Upper lobe of left lung (tissue), 6 donors: ENCODE measurements at regions not wholly inside any gene's neighbourhood (a gene's known extent, or its start where the extent isn't known, plus 50 kb on each side); places are given as distances from the start of the nearest gene placed in this dataset.

ENCODE experiments used
- ATAC-seq, 2 donors: fragments of 200-7000 bp; cut with Tn5 transposase; one replicate each; pipeline ENCODE4 v1.9.1; 2022; ENCODE audit warnings: mild to moderate bottlenecking in 2 of 2, moderate library complexity in 2 of 2; ENCODE audit not compliant: low FRiP score in 2 of 2
- DNase-seq, 2 donors: peaks; one replicate each; pipeline ENCODE4 v3.0.0-alpha.2; 2019 to 2020
- H3K27ac ChIP-seq, 4 donors: fragments of 200-600 bp; sonication (generic); one replicate each; pipeline ENCODE4 v1.5.1; 2016 to 2019
- H3K27me3 ChIP-seq, 4 donors: fragments of 200-600 bp; sonication (generic); one replicate each; pipeline ENCODE4 v1.5.1; 2017 to 2019
- H3K36me3 ChIP-seq, 4 donors: fragments of 200-600 bp; sonication (generic); one replicate each; pipeline ENCODE4 v1.5.1; 2016 to 2019
- H3K4me1 ChIP-seq, 4 donors: fragments of 200-600 bp; sonication (generic); one replicate each; pipeline ENCODE4 v1.5.1; 2018 to 2019
- H3K4me3 ChIP-seq, 4 donors: fragments of 200-600 bp; sonication (generic); one replicate each; pipeline ENCODE4 v1.5.1; 2017 to 2019; ENCODE audit warnings: mild to moderate bottlenecking in 2 of 4, moderate library complexity in 1 of 4
- H3K9me3 ChIP-seq, 4 donors: fragments of 200-600 bp; sonication (generic); one replicate each; pipeline ENCODE4 v1.5.1; 2018 to 2019
- EP300 ChIP-seq, 4 donors: sonication (generic); formaldehyde crosslinking; IDR thresholded peaks; one replicate each; pipeline ENCODE4 v1.5.1; 2017; ENCODE audit warnings: antibody characterized with exemption in 4 of 4, control low read depth in 2 of 4
- POLR2A ChIP-seq, 4 donors: fragments of 450-650 bp; IDR thresholded peaks; one replicate each; pipeline ENCODE4 v1.5.1; 2016 to 2017; ENCODE audit warnings: antibody characterized with exemption in 4 of 4, mild to moderate bottlenecking in 2 of 4
- POLR2AphosphoS5 ChIP-seq, 2 donors: sonication (generic); formaldehyde crosslinking; IDR thresholded peaks; one replicate each; pipeline ENCODE4 v1.5.1; 2017; ENCODE audit warnings: antibody characterized with exemption in 2 of 2
- WGBS, 2 donors: methylation state at CpG; one replicate each; pipeline ENCODE4 v1.1.5; 2017 to 2018; 5-methylcytosine and 5-hydroxymethylcytosine counted together
- TF ChIP-seq, protein P1 (sequence below), 6 experiments: fragments of 450-650 bp in 4 of 6; fragments of 200-600 bp in 2 of 6; sonication (generic) in 2 of 6; IDR thresholded peaks; one replicate each; pipeline ENCODE4 v1.5.1; 2016 to 2019; ENCODE audit warnings: antibody characterized with exemption in 6 of 6
- donor health status: DM: no; HTN: no; CAD: no; lungs with moderate emphysema.
- donor health status: DM: no; HTN: yes; CAD: no; lungs with severe emphysema.

DNA sequence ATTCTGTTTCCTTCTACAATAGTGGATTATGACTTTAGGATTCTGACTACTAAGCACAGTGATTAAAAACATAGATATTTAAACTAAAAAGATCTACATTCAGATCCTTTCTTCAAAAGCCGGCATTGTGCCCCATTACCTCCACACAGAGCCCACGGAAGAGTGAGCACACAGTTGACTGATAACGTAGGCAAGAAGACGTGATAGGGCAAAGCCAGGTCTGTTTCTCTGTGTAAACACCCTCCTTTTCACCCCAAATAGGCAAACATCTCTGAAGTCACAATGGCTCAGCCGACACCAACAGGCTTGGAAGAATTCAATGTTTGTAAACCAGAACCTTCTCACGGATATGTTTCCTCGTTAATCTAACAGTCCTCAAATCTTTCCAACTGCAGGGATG is 302.9 kb downstream of the CMPK2 start:
- Histone ChIP-seq H3K27me3 (no peaks in the 10 kb centered on the region), H3K27ac (no peak overlapping the region), H3K4me3 (no peak overlapping the region), H3K9me3 (no peaks in the 10 kb centered on the region), H3K36me3 (no peaks in the 10 kb centered on the region), H3K4me1 (no peaks in the 10 kb centered on the region)
- WGBS, 2 donors: 81 to 82% methylated on average over 7 of the region's 7 CpGs
- no peak for DNase-seq
- TF ChIP-seq EP300 (IDR thresholded peaks at IDR 0.05): no peak
- ATAC-seq: no peak

DNA sequence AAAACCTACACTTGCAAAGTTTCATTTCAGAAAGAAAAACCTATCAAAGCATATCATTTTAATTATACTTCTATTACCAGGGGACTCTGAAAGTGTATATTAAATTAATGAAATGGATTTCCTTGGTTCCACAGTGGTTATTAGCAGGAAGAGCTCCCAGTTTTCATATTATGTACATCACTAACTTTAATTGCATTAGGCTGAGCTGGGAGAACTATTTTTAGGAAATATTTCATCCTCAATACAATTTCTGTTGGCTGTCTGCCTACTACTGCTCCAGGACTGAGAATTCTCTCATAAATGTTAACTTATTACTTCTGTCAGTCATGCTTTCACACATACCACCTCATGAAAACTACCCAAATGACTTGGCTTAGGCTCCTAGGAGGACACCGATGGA is 301.4 kb downstream of the CMPK2 start:
- Histone ChIP-seq H3K27me3 (no peaks in the 10 kb centered on the region), H3K9me3 (no peaks in the 10 kb centered on the region), H3K4me1 (no peaks in the 10 kb centered on the region), H3K27ac (no peak overlapping the region), H3K36me3 (no peaks in the 10 kb centered on the region), H3K4me3 (no peak overlapping the region)
- TF ChIP-seq POLR2AphosphoS5 (IDR thresholded peaks at IDR 0.05): no peak
- no peak for TF ChIP-seq EP300 (IDR thresholded peaks at IDR 0.05)
- no peak for TF ChIP-seq POLR2A (IDR thresholded peaks at IDR 0.05)
- WGBS, 2 donors: 73 to 88% methylated on average over 1 of the region's 1 CpG
- ATAC-seq (no peak), DNase-seq (no peak)

DNA sequence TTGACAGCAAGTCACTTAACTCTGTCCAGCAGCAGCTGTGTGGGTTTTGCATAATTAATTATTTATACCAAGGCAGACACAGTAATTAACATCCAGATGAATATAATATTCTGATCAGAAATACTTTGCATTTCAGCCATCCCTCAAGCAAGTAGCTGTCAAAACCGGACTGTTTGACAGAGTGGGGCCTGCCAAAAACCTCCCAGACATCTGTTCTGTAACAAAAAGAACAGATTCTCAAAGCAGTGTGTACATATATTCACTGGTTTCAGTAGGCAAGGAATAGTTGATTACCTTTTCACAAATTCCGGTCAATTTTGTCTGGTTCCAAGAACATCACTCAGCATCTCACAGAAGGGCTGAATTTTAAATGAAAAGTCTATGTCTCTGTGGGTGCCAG is 291.6 kb downstream of the CMPK2 start:
- no peaks in the 10 kb centered on the region for H3K36me3 ChIP-seq
- no peak for TF ChIP-seq POLR2AphosphoS5 (IDR thresholded peaks at IDR 0.05)
- TF ChIP-seq, protein P1, sequence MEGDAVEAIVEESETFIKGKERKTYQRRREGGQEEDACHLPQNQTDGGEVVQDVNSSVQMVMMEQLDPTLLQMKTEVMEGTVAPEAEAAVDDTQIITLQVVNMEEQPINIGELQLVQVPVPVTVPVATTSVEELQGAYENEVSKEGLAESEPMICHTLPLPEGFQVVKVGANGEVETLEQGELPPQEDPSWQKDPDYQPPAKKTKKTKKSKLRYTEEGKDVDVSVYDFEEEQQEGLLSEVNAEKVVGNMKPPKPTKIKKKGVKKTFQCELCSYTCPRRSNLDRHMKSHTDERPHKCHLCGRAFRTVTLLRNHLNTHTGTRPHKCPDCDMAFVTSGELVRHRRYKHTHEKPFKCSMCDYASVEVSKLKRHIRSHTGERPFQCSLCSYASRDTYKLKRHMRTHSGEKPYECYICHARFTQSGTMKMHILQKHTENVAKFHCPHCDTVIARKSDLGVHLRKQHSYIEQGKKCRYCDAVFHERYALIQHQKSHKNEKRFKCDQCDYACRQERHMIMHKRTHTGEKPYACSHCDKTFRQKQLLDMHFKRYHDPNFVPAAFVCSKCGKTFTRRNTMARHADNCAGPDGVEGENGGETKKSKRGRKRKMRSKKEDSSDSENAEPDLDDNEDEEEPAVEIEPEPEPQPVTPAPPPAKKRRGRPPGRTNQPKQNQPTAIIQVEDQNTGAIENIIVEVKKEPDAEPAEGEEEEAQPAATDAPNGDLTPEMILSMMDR (IDR thresholded peaks at IDR 0.05): no peak
- no peak for TF ChIP-seq EP300 (IDR thresholded peaks at IDR 0.05)
- no peak for TF ChIP-seq POLR2A (IDR thresholded peaks at IDR 0.05)
- ATAC-seq: no peak
- no peaks in the 10 kb centered on the region for H3K27me3 ChIP-seq
- WGBS, 2 donors: 69% methylated on average over 2 of the region's 2 CpGs
- no peak for DNase-seq
- no peaks in the 10 kb centered on the region for H3K4me1 ChIP-seq
- no peaks in the 10 kb centered on the region for H3K9me3 ChIP-seq
- no peak overlapping the region for H3K4me3 ChIP-seq
- H3K27ac ChIP-seq: no peak overlapping the region

DNA sequence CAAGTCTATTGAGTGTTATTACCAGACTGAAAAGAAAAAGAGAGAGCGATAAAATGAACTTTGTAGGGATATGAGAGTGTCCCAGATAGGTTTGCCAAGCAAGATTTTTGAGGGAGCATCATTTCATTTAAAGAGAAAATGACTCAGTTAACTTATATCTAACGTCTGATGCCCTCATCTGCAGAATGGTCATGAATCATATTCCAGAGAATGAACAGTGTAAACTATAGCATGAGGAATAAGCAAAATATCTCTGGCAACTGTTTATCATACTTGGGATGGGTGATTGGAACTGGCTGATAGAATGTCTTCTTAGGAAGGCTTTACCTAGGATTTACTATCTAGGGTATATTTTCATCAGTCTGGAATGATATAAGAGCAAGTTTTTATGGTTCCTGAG is 289.4 kb downstream of the CMPK2 start:
- Histone ChIP-seq H3K4me3 (no peak overlapping the region), H3K27me3 (no peaks in the 10 kb centered on the region), H3K36me3 (no peaks in the 10 kb centered on the region), H3K4me1 (no peaks in the 10 kb centered on the region), H3K9me3 (no peaks in the 10 kb centered on the region), H3K27ac (no peak overlapping the region)
- no peak for TF ChIP-seq EP300 (IDR thresholded peaks at IDR 0.05)
- no peak for TF ChIP-seq POLR2A (IDR thresholded peaks at IDR 0.05)
- TF ChIP-seq POLR2AphosphoS5 (IDR thresholded peaks at IDR 0.05): no peak
- TF ChIP-seq, protein P1 (IDR thresholded peaks at IDR 0.05): no peak
- DNase-seq (no peak), ATAC-seq (no peak)
- 73 to 79% methylated on average over 2 of the region's 2 CpGs for WGBS, 2 donors

DNA sequence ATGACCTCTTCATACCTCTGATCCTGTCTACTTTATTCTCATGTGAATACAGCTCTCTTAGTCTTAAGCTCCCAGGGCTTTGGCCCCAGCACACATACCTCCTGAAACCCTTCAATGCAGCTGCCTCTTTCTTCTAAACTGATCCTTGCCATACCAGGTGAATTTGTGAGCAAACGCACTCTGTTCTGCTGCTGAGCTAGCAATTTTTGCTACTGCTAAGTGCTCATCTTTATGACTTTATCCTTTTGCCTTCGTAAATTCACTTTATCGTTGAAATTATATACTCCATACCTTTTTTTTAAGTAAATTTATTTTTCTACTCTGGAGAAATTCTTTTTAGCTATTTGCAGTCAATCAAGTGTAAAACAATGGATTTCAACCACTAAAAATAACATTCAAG is 287.7 kb downstream of the CMPK2 start:
- no peak for DNase-seq
- H3K36me3 ChIP-seq: no peaks in the 10 kb centered on the region
- 78 to 87% methylated on average over 3 of the region's 3 CpGs for WGBS, 2 donors
- no peaks in the 10 kb centered on the region for H3K27me3 ChIP-seq
- no peaks in the 10 kb centered on the region for H3K9me3 ChIP-seq
- TF ChIP-seq EP300 (IDR thresholded peaks at IDR 0.05): no peak
- TF ChIP-seq POLR2A (IDR thresholded peaks at IDR 0.05): no peak
- no peak for TF ChIP-seq POLR2AphosphoS5 (IDR thresholded peaks at IDR 0.05)
- TF ChIP-seq, protein P1 (IDR thresholded peaks at IDR 0.05): no peak
- no peak for ATAC-seq
- H3K27ac ChIP-seq: no peak overlapping the region
- H3K4me1 ChIP-seq: no peaks in the 10 kb centered on the region
- no peak overlapping the region for H3K4me3 ChIP-seq

DNA sequence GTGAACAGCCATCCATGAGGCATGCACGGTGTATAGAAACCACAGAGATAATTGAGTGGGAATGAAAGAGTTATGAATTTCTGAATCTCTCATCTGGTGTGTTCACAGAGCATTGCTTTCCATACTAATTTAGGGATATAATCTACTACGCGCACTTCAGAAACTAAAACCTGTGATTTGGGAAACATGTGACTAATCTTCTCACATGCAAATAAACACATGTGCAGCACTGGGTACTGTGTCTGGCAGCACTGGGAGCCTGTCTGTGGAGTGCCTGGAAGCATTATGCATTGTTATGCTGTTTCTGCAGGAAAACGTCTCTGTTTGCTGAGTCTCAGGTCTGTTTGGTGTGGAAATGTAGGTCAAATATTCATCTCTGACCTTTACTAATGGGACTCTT is 287.3 kb downstream of the CMPK2 start:
- ATAC-seq: no peak
- H3K36me3 ChIP-seq: no peaks in the 10 kb centered on the region

More for the DNA sequence above, 287.3 kb downstream of the CMPK2 start:
- TF ChIP-seq POLR2A (IDR thresholded peaks at IDR 0.05) (no peak), EP300 (IDR thresholded peaks at IDR 0.05) (no peak), POLR2AphosphoS5 (IDR thresholded peaks at IDR 0.05) (no peak)
- TF ChIP-seq, protein P1 (IDR thresholded peaks at IDR 0.05): no peak
- Histone ChIP-seq H3K4me3 (no peak overlapping the region), H3K27ac (no peak overlapping the region), H3K4me1 (no peaks in the 10 kb centered on the region), H3K27me3 (no peaks in the 10 kb centered on the region), H3K9me3 (no peaks in the 10 kb centered on the region)
- 49 to 68% methylated on average over 4 of the region's 4 CpGs for WGBS, 2 donors
- DNase-seq: no peak
